ENCODE measurements at regions not wholly inside any gene's neighbourhood (a gene's known extent, or its start where the extent isn't known, plus 50 kb on each side); places are given as distances from the start of the nearest gene placed in this dataset.

- no peak for TF ChIP-seq CTCF (IDR thresholded peaks at IDR 0.05; ENCODE audit: borderline replicate concordance, extremely low read depth, low read length, poor library complexity, severe bottlenecking)
- TF ChIP-seq EZH2 (IDR thresholded peaks at IDR 0.05; ENCODE audit: borderline replicate concordance, low read depth, low read length, severe bottlenecking): no peak
These were observed 183.4 kb downstream of the EMX2 start for GRCh38 chr10:117725993-117726392.
